Lung (tissue), 11 donors: ENCODE measurements at regions not wholly inside any gene's neighbourhood (a gene's known extent, or its start where the extent isn't known, plus 50 kb on each side); places are given as distances from the start of the nearest gene placed in this dataset.

Source experiments
- ATAC-seq: fragments of 200-7000 bp; cut with Tn5 transposase; one replicate; pipeline ENCODE4 v1.9.1; 2020; ENCODE audit warnings: moderate number of reproducible peaks; ENCODE audit not compliant: insufficient read depth, low FRiP score
- DNase-seq, 3 donors: peaks; one replicate each; pipeline ENCODE4 v3.0.0-alpha.2; 2013 to 2017
- H3K27ac ChIP-seq, 2 donors: one replicate each; pipeline ENCODE4 v1.5.1; 2013; ENCODE audit warnings: mild to moderate bottlenecking in 2 of 2, moderate library complexity in 2 of 2, control low read depth in 1 of 2, inconsistent platforms in 1 of 2, low read depth in 1 of 2, low read length in 1 of 2
- H3K27me3 ChIP-seq, 3 donors: one replicate each; pipeline ENCODE4 v1.5.1; 2013; ENCODE audit warnings: low read length in 2 of 3; ENCODE audit not compliant: control insufficient read depth in 3 of 3, insufficient read depth in 3 of 3
- H3K36me3 ChIP-seq, 4 donors: one replicate each; pipeline ENCODE4 v1.5.1; 2013; ENCODE audit warnings: low read length in 4 of 4, mild to moderate bottlenecking in 1 of 4, moderate library complexity in 1 of 4; ENCODE audit not compliant: control insufficient read depth in 4 of 4, insufficient read depth in 4 of 4
- H3K4me1 ChIP-seq, 5 donors: one replicate each; pipeline ENCODE4 v1.5.1; 2013; ENCODE audit warnings: low read length in 5 of 5, mild to moderate bottlenecking in 2 of 5, moderate library complexity in 1 of 5; ENCODE audit not compliant: control insufficient read depth in 5 of 5, insufficient read depth in 5 of 5
- H3K4me3 ChIP-seq: one replicate; pipeline ENCODE4 v1.5.1; 2013; ENCODE audit warnings: mild to moderate bottlenecking, control low read depth, moderate library complexity
- H3K9ac ChIP-seq, 2 donors: one replicate each; pipeline ENCODE4 v1.5.1; 2013; ENCODE audit warnings: low read length in 2 of 2, control low read depth in 1 of 2; ENCODE audit not compliant: insufficient read depth in 1 of 2
- H3K9me3 ChIP-seq, 4 donors: one replicate each; pipeline ENCODE4 v1.5.1; 2013; ENCODE audit warnings: low read length in 3 of 4, mild to moderate bottlenecking in 1 of 4, moderate library complexity in 1 of 4; ENCODE audit not compliant: control insufficient read depth in 4 of 4, insufficient read depth in 3 of 4
- WGBS, 2 donors: extraction: QIAGEN DNeasy Blood & Tissue Kit; methylation state at CpG; one replicate each; pipeline ENCODE4 v1.1.7; 2013; 5-methylcytosine and 5-hydroxymethylcytosine counted together
- TF ChIP-seq, protein P1 (sequence below): IDR thresholded peaks from 2 replicates; pipeline ENCODE4 v1.5.1; 2012; ENCODE audit warnings: mild to moderate bottlenecking; ENCODE audit errors: control extremely low read depth, extremely low read depth
- donor health status: control.
- donor health status: control.
- donor health status: Bipolar disorder and iron deficiency.
- donor health status: healthy.
- donor health status: DM: yes; HTN: yes; CAD: no.

DNA sequence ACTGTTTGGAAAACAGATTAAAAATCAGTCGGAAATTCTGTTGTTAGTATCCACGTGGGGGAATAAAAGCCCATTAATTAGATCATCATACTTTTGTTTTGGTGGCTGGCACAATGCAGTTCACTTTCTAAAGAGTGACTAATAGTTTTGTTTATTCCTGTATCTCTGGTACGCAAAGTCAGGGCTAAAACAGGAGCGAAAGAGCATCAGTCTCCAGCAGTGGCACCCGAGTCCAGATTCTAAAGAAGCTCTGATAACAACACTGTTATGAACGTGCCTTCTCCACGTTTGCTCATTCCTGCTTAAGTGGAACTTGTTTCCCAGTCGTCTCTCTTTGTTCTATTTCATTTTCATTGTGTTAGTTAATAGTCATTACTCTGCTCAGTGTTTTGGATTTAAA, 69.6 kb downstream of the HSPA13 start:
- 75 to 85% methylated on average over 8 of the region's 8 CpGs for WGBS, 2 donors
- TF ChIP-seq, protein P1, sequence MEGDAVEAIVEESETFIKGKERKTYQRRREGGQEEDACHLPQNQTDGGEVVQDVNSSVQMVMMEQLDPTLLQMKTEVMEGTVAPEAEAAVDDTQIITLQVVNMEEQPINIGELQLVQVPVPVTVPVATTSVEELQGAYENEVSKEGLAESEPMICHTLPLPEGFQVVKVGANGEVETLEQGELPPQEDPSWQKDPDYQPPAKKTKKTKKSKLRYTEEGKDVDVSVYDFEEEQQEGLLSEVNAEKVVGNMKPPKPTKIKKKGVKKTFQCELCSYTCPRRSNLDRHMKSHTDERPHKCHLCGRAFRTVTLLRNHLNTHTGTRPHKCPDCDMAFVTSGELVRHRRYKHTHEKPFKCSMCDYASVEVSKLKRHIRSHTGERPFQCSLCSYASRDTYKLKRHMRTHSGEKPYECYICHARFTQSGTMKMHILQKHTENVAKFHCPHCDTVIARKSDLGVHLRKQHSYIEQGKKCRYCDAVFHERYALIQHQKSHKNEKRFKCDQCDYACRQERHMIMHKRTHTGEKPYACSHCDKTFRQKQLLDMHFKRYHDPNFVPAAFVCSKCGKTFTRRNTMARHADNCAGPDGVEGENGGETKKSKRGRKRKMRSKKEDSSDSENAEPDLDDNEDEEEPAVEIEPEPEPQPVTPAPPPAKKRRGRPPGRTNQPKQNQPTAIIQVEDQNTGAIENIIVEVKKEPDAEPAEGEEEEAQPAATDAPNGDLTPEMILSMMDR = no peak
- no peaks in the 10 kb centered on the region for H3K27me3 ChIP-seq

DNA sequence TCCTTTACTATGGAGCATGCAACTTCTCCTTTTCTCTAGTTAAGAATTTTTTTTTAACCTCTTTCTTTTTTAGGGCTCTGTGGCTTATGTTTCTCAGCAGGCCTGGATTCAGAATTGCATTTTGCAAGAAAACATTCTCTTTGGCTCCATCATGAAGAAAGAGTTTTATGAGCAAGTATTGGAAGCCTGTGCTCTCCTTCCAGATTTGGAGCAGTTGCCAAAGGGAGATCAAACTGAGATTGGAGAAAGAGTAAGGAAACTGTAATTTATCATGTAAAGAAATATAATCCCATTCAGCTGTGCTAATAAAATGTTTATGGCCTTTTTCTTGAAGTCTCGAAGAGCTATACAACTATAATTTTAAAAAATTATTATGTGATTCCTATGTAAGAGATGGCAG, 70.1 kb downstream of the HSPA13 start:
- Histone ChIP-seq H3K36me3 (no peaks in the 10 kb centered on the region), H3K27ac (no peak overlapping the region), H3K4me1 (no peaks in the 10 kb centered on the region), H3K4me3 (no peak overlapping the region), H3K27me3 (no peaks in the 10 kb centered on the region), H3K9me3 (no peaks in the 10 kb centered on the region), H3K9ac (no peak overlapping the region)
- ATAC-seq = no peak
- no peak for DNase-seq
- WGBS, 2 donors = 79 to 89% methylated on average over 1 of the region's 1 CpG
- TF ChIP-seq, protein P1 = no peak

More for the DNA sequence above, 69.6 kb downstream of the HSPA13 start:
- Histone ChIP-seq H3K36me3 (no peaks in the 10 kb centered on the region), H3K4me3 (no peak overlapping the region), H3K4me1 (no peaks in the 10 kb centered on the region), H3K9me3 (no peaks in the 10 kb centered on the region), H3K27ac (no peak overlapping the region), H3K9ac (no peak overlapping the region)
- DNase-seq = no peak
- ATAC-seq = no peak

DNA sequence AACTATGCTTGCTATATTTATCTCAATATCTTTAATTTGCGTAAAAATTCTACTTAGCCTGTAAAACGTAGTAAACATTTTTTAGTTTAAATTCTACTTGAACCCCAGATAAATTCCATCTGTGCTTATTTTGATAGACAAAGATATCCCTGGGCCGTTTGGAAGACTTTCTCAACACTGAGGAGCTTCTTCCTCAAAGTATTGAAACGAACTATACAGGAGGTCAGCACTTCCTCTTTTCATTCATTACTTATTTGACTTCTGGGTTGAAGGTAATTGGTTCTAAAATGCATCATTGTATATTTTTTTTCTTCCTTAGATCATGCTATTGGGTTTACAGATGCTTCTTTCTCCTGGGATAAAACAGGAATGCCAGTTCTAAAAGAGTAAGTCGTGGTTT, 74.7 kb downstream of the HSPA13 start:
- WGBS, 2 donors = 39 to 51% methylated on average over 5 of the region's 5 CpGs
- H3K27me3 ChIP-seq = no peaks in the 10 kb centered on the region
- H3K9me3 ChIP-seq = no peaks in the 10 kb centered on the region
- H3K9ac ChIP-seq = no peak overlapping the region
- no peaks in the 10 kb centered on the region for H3K36me3 ChIP-seq
- H3K27ac ChIP-seq = no peak overlapping the region
- no peak for DNase-seq
- TF ChIP-seq, protein P1 = no peak
- H3K4me3 ChIP-seq = no peak overlapping the region
- ATAC-seq = no peak
- H3K4me1 ChIP-seq = no peaks in the 10 kb centered on the region
